Islet of Langerhans (tissue), 1 donor: ENCODE measurements at regions not wholly inside any gene's neighbourhood (a gene's known extent, or its start where the extent isn't known, plus 50 kb on each side); places are given as distances from the start of the nearest gene placed in this dataset.

Experiments
- FAIRE-seq: peaks from one replicate; lab custom pipeline; 2011; peaks lifted over from hg19 to GRCh38; lab: Jason Lieb, UNC

- no peak for FAIRE-seq
These were observed 114.7 kb upstream of the AHR start for GRCh38 chr7:17183630-17184328.

GRCh38 chr7:17184805-17185689 is 113.4 kb upstream of the AHR start:
- FAIRE-seq, result no peak

- no peak for FAIRE-seq
These were observed 112.8 kb upstream of the AHR start for GRCh38 chr7:17185690-17186070.

- no peak for FAIRE-seq
These were observed 111.5 kb upstream of the AHR start for GRCh38 chr7:17186745-17187530.

GRCh38 chr7:17194656-17195055 is 103.8 kb upstream of the AHR start:
- no peak for FAIRE-seq

GRCh38 chr7:17195576-17195975 is 102.9 kb upstream of the AHR start:
- FAIRE-seq, result no peak

- FAIRE-seq, result no peak
These were observed 92.5 kb upstream of the AHR start for GRCh38 chr7:17205910-17206309.

GRCh38 chr7:17206349-17206905 is 92.0 kb upstream of the AHR start:
- no peak for FAIRE-seq

- FAIRE-seq, result no peak
These were observed 91.2 kb upstream of the AHR start for GRCh38 chr7:17207220-17207619.

GRCh38 chr7:17209101-17209500 is 89.4 kb upstream of the AHR start:
- no peak for FAIRE-seq

- FAIRE-seq, result no peak
These were observed 87.1 kb upstream of the AHR start for GRCh38 chr7:17211307-17211836.

GRCh38 chr7:17212188-17212587 is 86.3 kb upstream of the AHR start:
- FAIRE-seq, result no peak

GRCh38 chr7:17227766-17228490 is 70.5 kb upstream of the AHR start:
- no peak for FAIRE-seq

GRCh38 chr7:17229228-17229627 is 69.2 kb upstream of the AHR start:
- no peak for FAIRE-seq

- FAIRE-seq, result no peak
These were observed 68.2 kb upstream of the AHR start for GRCh38 chr7:17230099-17230807.

- no peak for FAIRE-seq
These were observed 64.8 kb upstream of the AHR start for GRCh38 chr7:17233603-17234002.

GRCh38 chr7:17234030-17234397 is 64.4 kb upstream of the AHR start:
- FAIRE-seq, result no peak

GRCh38 chr7:17234398-17235031 is 63.9 kb upstream of the AHR start:
- no peak for FAIRE-seq

- FAIRE-seq, result no peak
These were observed 62.3 kb upstream of the AHR start for GRCh38 chr7:17236171-17236570.

- FAIRE-seq, result no peak
These were observed 61.8 kb upstream of the AHR start for GRCh38 chr7:17236603-17237002.

GRCh38 chr7:17239046-17239445 is 59.4 kb upstream of the AHR start:
- FAIRE-seq, result no peak
